Spleen (tissue), 11 donors: ENCODE measurements at regions not wholly inside any gene's neighbourhood (a gene's known extent, or its start where the extent isn't known, plus 50 kb on each side); places are given as distances from the start of the nearest gene placed in this dataset.

Source experiments
- DNase-seq: peaks from one replicate; pipeline ENCODE4 v3.0.0-alpha.2; 2020
- H3K27ac ChIP-seq, 8 donors: fragments of 200-600 bp; sonication (generic) in 7 of 8; 1 replicate in 4 of 8; 2 replicates in 4 of 8; pipeline versions ENCODE4 v1.5.0 to v1.8.0; 2016 to 2021; ENCODE audit warnings: inconsistent platforms in 4 of 8, mild to moderate bottlenecking in 4 of 8, moderate library complexity in 1 of 8
- H3K27me3 ChIP-seq, 7 donors: fragments of 200-600 bp; sonication (generic) in 6 of 7; replicated peaks in 1 of 7; 1 replicate in 4 of 7; 2 replicates in 3 of 7; pipeline versions ENCODE4 v1.5.0 to v1.8.0; 2016 to 2021; ENCODE audit warnings: inconsistent platforms in 3 of 7, mild to moderate bottlenecking in 1 of 7
- H3K36me3 ChIP-seq, 6 donors: fragments of 200-600 bp; sonication (generic) in 5 of 6; 1 replicate in 4 of 6; 2 replicates in 2 of 6; pipeline versions ENCODE4 v1.5.0 to v1.8.0; 2016 to 2021; ENCODE audit warnings: inconsistent platforms in 2 of 6
- H3K4me1 ChIP-seq, 6 donors: fragments of 200-600 bp; sonication (generic) in 5 of 6; 1 replicate in 3 of 6; 2 replicates in 3 of 6; pipeline versions ENCODE4 v1.5.0 to v1.8.0; 2016 to 2021; ENCODE audit warnings: inconsistent platforms in 3 of 6
- H3K4me3 ChIP-seq, 8 donors: fragments of 200-600 bp; sonication (generic) in 7 of 8; 1 replicate in 4 of 8; 2 replicates in 4 of 8; pipeline versions ENCODE4 v1.5.0 to v1.8.0; 2016 to 2021; ENCODE audit warnings: inconsistent platforms in 4 of 8, mild to moderate bottlenecking in 4 of 8, moderate library complexity in 2 of 8
- H3K9me3 ChIP-seq, 8 donors: fragments of 200-600 bp; sonication (generic) in 7 of 8; 1 replicate in 4 of 8; 2 replicates in 4 of 8; pipeline versions ENCODE4 v1.5.0 to v1.8.0; 2016 to 2021; ENCODE audit warnings: inconsistent platforms in 4 of 8
- CTCF ChIP-seq, 11 experiments: fragments of 200-600 bp in 7 of 11; fragments of 450-650 bp in 4 of 11; sonication (generic) in 4 of 11; IDR thresholded peaks in 8 of 11; conservative IDR thresholded peaks in 3 of 11; 1 replicate in 7 of 11; 2 replicates in 4 of 11; pipeline versions ENCODE4 v1.4.0 to v1.8.0; 2016 to 2021; ENCODE audit warnings: antibody characterized with exemption in 11 of 11, inconsistent platforms in 4 of 11, mild to moderate bottlenecking in 1 of 11
- POLR2A ChIP-seq, 3 donors: fragments of 450-650 bp; IDR thresholded peaks; one replicate each; pipeline ENCODE4 v1.5.1; 2017; ENCODE audit warnings: antibody characterized with exemption in 3 of 3, mild to moderate bottlenecking in 1 of 3
- POLR2AphosphoS5 ChIP-seq, 3 donors: sonication (generic); formaldehyde crosslinking; IDR thresholded peaks; one replicate each; pipeline ENCODE4 v1.5.1; 2017; ENCODE audit warnings: antibody characterized with exemption in 3 of 3
- WGBS, 5 donors: extraction: QIAGEN DNeasy Blood & Tissue Kit in 3 of 5; methylation state at CpG; one replicate each; pipeline versions ENCODE4 v1.1.5 to v1.1.7; 2013 to 2018; 5-methylcytosine and 5-hydroxymethylcytosine counted together
- intact Hi-C: fragments of 100-400 bp; cut with DNase I; formaldehyde crosslinking; loops from one replicate; pipeline ENCODE4 v1.15.0; 2023; ENCODE audit warnings: low total_unique reads
- donor health status: healthy with polysubstance abuse.
- donor health status: DM: no; HTN: no; CAD: no; lungs with moderate emphysema.
- donor health status: DM: no; HTN: no; CAD: no.
- donor health status: Bipolar disorder and iron deficiency.
- donor health status: healthy.
- donor health status: DM: no; HTN: no; CAD: no.
- donor health status: DM: yes; HTN: yes; CAD: no.

GRCh38 chr4:176607807-176608206, 184.9 kb downstream of the VEGFC start:
- Histone ChIP-seq H3K36me3 (no peaks in the 10 kb centered on the region), H3K27ac (no peak overlapping the region), H3K27me3 (no peaks in the 10 kb centered on the region), H3K4me1 (no peaks in the 10 kb centered on the region), H3K9me3 (peaks cover 0 to 18% (median 0%) of the 10 kb centered on the region in 8 donors), H3K4me3 (no peak overlapping the region)
- no peak for TF ChIP-seq CTCF (IDR thresholded peaks at IDR 0.05 in 8 of 11, conservative IDR thresholded peaks at IDR 0.05 in 3 of 11)
- TF ChIP-seq POLR2AphosphoS5 (IDR thresholded peaks at IDR 0.05), result no peak
- no peak for TF ChIP-seq POLR2A (IDR thresholded peaks at IDR 0.05)
- intact Hi-C loops, result no loop called here
- no peak for DNase-seq
- whole genome bisulfite sequencing, 5 donors, result 87 to 94% (median 91%) methylated on average over 11 of the region's 11 CpGs

GRCh38 chr4:176608346-176608745, 184.4 kb downstream of the VEGFC start:
- Histone ChIP-seq H3K27ac (no peak overlapping the region), H3K4me1 (no peaks in the 10 kb centered on the region), H3K36me3 (no peaks in the 10 kb centered on the region), H3K27me3 (no peaks in the 10 kb centered on the region), H3K4me3 (no peak overlapping the region), H3K9me3 (peaks cover 0 to 18% (median 0%) of the 10 kb centered on the region in 8 donors)
- intact Hi-C loops, result no loop called here
- 85 to 88% (median 86%) methylated on average over 2 of the region's 2 CpGs for WGBS, 5 donors
- no peak for DNase-seq
- TF ChIP-seq POLR2A (IDR thresholded peaks at IDR 0.05), result no peak
- TF ChIP-seq CTCF (IDR thresholded peaks at IDR 0.05 in 8 of 11, conservative IDR thresholded peaks at IDR 0.05 in 3 of 11), result no peak
- no peak for TF ChIP-seq POLR2AphosphoS5 (IDR thresholded peaks at IDR 0.05)

- WGBS, 5 donors, result 66 to 75% (median 70%) methylated on average over 2 of the region's 2 CpGs
- Histone ChIP-seq H3K27ac (no peak overlapping the region), H3K36me3 (no peaks in the 10 kb centered on the region), H3K27me3 (no peaks in the 10 kb centered on the region), H3K9me3 (peaks cover 0 to 21% (median 0%) of the 10 kb centered on the region in 8 donors), H3K4me3 (no peak overlapping the region), H3K4me1 (no peaks in the 10 kb centered on the region)
- no peak for DNase-seq
- intact Hi-C loops, result no loop called here
- TF ChIP-seq POLR2A (IDR thresholded peaks at IDR 0.05) (no peak), POLR2AphosphoS5 (IDR thresholded peaks at IDR 0.05) (no peak), CTCF (IDR thresholded peaks at IDR 0.05 in 8 of 11, conservative IDR thresholded peaks at IDR 0.05 in 3 of 11) (no peak)
These were observed 182.1 kb downstream of the VEGFC start for GRCh38 chr4:176610594-176610993.

GRCh38 chr4:176611381-176611780, 181.3 kb downstream of the VEGFC start:
- H3K9me3 ChIP-seq, result peaks cover 0 to 27% (median 0%) of the 10 kb centered on the region in 8 donors
- no peaks in the 10 kb centered on the region for H3K27me3 ChIP-seq
- H3K4me1 ChIP-seq, result no peaks in the 10 kb centered on the region
- no peaks in the 10 kb centered on the region for H3K36me3 ChIP-seq
- DNase-seq, result no peak
- intact Hi-C loops, result no loop called here
- H3K27ac ChIP-seq, result no peak overlapping the region
- TF ChIP-seq POLR2A (IDR thresholded peaks at IDR 0.05) (no peak), POLR2AphosphoS5 (IDR thresholded peaks at IDR 0.05) (no peak), CTCF (IDR thresholded peaks at IDR 0.05 in 8 of 11, conservative IDR thresholded peaks at IDR 0.05 in 3 of 11) (no peak)
- WGBS, 5 donors, result 37 to 74% (median 59%) methylated on average over 1 of the region's 1 CpG
- no peak overlapping the region for H3K4me3 ChIP-seq
